GM12892 (cell line): ENCODE measurements at regions not wholly inside any gene's neighbourhood (a gene's known extent, or its start where the extent isn't known, plus 50 kb on each side); places are given as distances from the start of the nearest gene placed in this dataset.

Experiments used
- POLR2A ChIP-seq: IDR thresholded peaks from 2 replicates; pipeline ENCODE4 v1.6.1; 2011; ENCODE audit warnings: low read depth, low read length, control low read depth
- POLR2AphosphoS5 ChIP-seq: IDR thresholded peaks from 2 replicates; pipeline ENCODE4 v1.6.1; 2011; ENCODE audit warnings: low read depth, low read length, control low read depth
- TAF1 ChIP-seq: IDR thresholded peaks from 2 replicates; pipeline ENCODE4 v1.6.1; 2011; ENCODE audit warnings: low read depth, mild to moderate bottlenecking, control low read depth, low read length, borderline replicate concordance

GRCh38 chr14:100669011-100669412 lies 57.7 kb upstream of the DLK1 start:
- TF ChIP-seq POLR2A (no peak), POLR2AphosphoS5 (no peak), TAF1 (no peak)
